IMR-90 (cell line): ENCODE measurements at regions not wholly inside any gene's neighbourhood (a gene's known extent, or its start where the extent isn't known, plus 50 kb on each side); places are given as distances from the start of the nearest gene placed in this dataset.

ENCODE experiments used
- ATAC-seq: fragments of 200-7000 bp; cut with Tn5 transposase; 2 replicates; pipeline ENCODE4 v1.9.1; 2020; ENCODE audit warnings: low read depth, mild to moderate bottlenecking, moderate library complexity
- BruUV-seq: library from RNA; stranded (reverse); fragments of 400-500 nt; replicated peaks from 2 replicates; lab custom pipeline; 2021; lab: Mats Ljungman, UMichigan
- CTCF ChIA-PET: fragments of 300-600 bp; formaldehyde crosslinking; extraction: SDS; loops from one replicate; lab custom pipeline; 2021; ENCODE audit warnings: antibody characterized with exemption; lab: Yijun Ruan, JAX
- POLR2A ChIA-PET: fragments of 300-600 bp; sonication (Branson Sonifier 250); formaldehyde crosslinking; loops from one replicate; lab custom pipeline; 2022; ENCODE audit warnings: antibody characterized with exemption; ENCODE audit not compliant: unreplicated experiment; lab: Charles Lee
- DNase-seq: peaks from one replicate; pipeline ENCODE4 v3.0.0; 2013
- H2AFZ ChIP-seq: replicated peaks from 2 replicates; pipeline ENCODE3; 2013; ENCODE audit warnings: low read length, mild to moderate bottlenecking; ENCODE audit not compliant: poor library complexity
- H2AK5ac ChIP-seq: 2 replicates; pipeline ENCODE4 v1.6.1; 2013; ENCODE audit warnings: low read depth, low read length, inconsistent platforms
- H2AK9ac ChIP-seq: replicated peaks from 2 replicates; pipeline ENCODE3; 2013; ENCODE audit warnings: mild to moderate bottlenecking, low read depth, low read length, moderate library complexity; ENCODE audit not compliant: poor library complexity
- H2BK120ac ChIP-seq: 2 replicates; pipeline ENCODE4 v1.6.1; 2013; ENCODE audit warnings: low read depth, low read length, inconsistent platforms
- H2BK15ac ChIP-seq: 3 replicates; pipeline ENCODE4 v1.6.1; 2013; ENCODE audit warnings: low read depth, low read length, inconsistent platforms
- H2BK20ac ChIP-seq: 2 replicates; pipeline ENCODE4 v1.6.1; 2013; ENCODE audit warnings: low read depth, mild to moderate bottlenecking, inconsistent platforms, low read length, moderate library complexity
- H2BK5ac ChIP-seq: 2 replicates; pipeline ENCODE4 v1.6.1; 2013; ENCODE audit warnings: mild to moderate bottlenecking, low read depth, low read length, inconsistent platforms; ENCODE audit not compliant: poor library complexity, severe bottlenecking
- H3K14ac ChIP-seq: replicated peaks from 2 replicates; pipeline ENCODE4 v1.6.1; 2013; ENCODE audit warnings: low read depth, low read length, inconsistent platforms
- H3K18ac ChIP-seq: 2 replicates; pipeline ENCODE4 v1.6.1; 2013; ENCODE audit warnings: low read depth, low read length, control low read depth
- H3K23ac ChIP-seq: 2 replicates; pipeline ENCODE4 v1.6.1; 2013; ENCODE audit warnings: low read depth, low read length, inconsistent platforms
- H3K27ac ChIP-seq: 2 replicates; pipeline ENCODE4 v1.5.1; 2013; ENCODE audit warnings: mild to moderate bottlenecking, control low read depth, low read length; ENCODE audit not compliant: insufficient read depth
- H3K27me3 ChIP-seq: 2 replicates; pipeline ENCODE4 v1.6.1; 2013; ENCODE audit warnings: low read length; ENCODE audit not compliant: control insufficient read depth, insufficient read depth
- H3K36me3 ChIP-seq: 2 replicates; pipeline ENCODE4 v1.6.1; 2013; ENCODE audit warnings: low read length, mixed read lengths; ENCODE audit not compliant: control insufficient read depth, insufficient read depth
- H3K4ac ChIP-seq: 2 replicates; pipeline ENCODE4 v1.6.1; 2013; ENCODE audit warnings: low read depth, low read length, inconsistent platforms
- H3K4me1 ChIP-seq: 2 replicates; pipeline ENCODE4 v1.6.1; 2013; ENCODE audit warnings: low read length, mixed read lengths; ENCODE audit not compliant: control insufficient read depth, insufficient read depth
- H3K4me2 ChIP-seq: 2 replicates; pipeline ENCODE4 v1.6.1; 2013; ENCODE audit warnings: low read depth, mild to moderate bottlenecking, control low read depth, low read length, moderate library complexity
- H3K4me3 ChIP-seq: 2 replicates; pipeline ENCODE4 v1.5.1; 2013; ENCODE audit warnings: low read depth, mild to moderate bottlenecking, control low read depth, low read length, moderate library complexity; ENCODE audit not compliant: insufficient read depth
- H3K56ac ChIP-seq: 2 replicates; pipeline ENCODE4 v1.6.1; 2013; ENCODE audit warnings: low read length, inconsistent platforms; ENCODE audit not compliant: insufficient read depth; ENCODE audit errors: extremely low read depth
- H3K79me1 ChIP-seq, 2 experiments: 2 replicates each; pipeline ENCODE4 v1.6.1; 2013; ENCODE audit warnings: low read length in 2 of 2, inconsistent platforms in 1 of 2, low read depth in 1 of 2
- H3K9ac ChIP-seq: 2 replicates; pipeline ENCODE4 v1.6.1; 2013; ENCODE audit warnings: low read depth, low read length, control low read depth
- H3K9me1 ChIP-seq: 2 replicates; pipeline ENCODE4 v1.6.1; 2013; ENCODE audit warnings: low read length, inconsistent platforms; ENCODE audit not compliant: insufficient read depth
- H3K9me3 ChIP-seq: 2 replicates; pipeline ENCODE4 v1.6.1; 2013; ENCODE audit warnings: low read length; ENCODE audit not compliant: control insufficient read depth, insufficient read depth
- H4K20me1 ChIP-seq: 2 replicates; pipeline ENCODE4 v1.6.1; 2013; ENCODE audit warnings: low read length, inconsistent platforms; ENCODE audit not compliant: insufficient read depth
- H4K5ac ChIP-seq: 2 replicates; pipeline ENCODE4 v1.6.1; 2013; ENCODE audit warnings: mild to moderate bottlenecking, low read depth, low read length, control low read depth
- H4K8ac ChIP-seq, 2 experiments: 2 replicates each; pipeline ENCODE4 v1.6.1; 2013; ENCODE audit warnings: low read depth in 2 of 2, low read length in 2 of 2, control low read depth in 1 of 2, inconsistent platforms in 1 of 2
- H4K91ac ChIP-seq: 2 replicates; pipeline ENCODE4 v1.6.1; 2013; ENCODE audit warnings: low read depth, low read length, inconsistent platforms; ENCODE audit not compliant: insufficient read depth
- BHLHE40 ChIP-seq: fragments of 150-350 bp; IDR thresholded peaks from 2 replicates; pipeline ENCODE4 v1.6.1; 2016; ENCODE audit warnings: mild to moderate bottlenecking, low read depth, low read length
- FOS ChIP-seq: fragments of 150-350 bp; IDR thresholded peaks from 2 replicates; pipeline ENCODE4 v1.6.1; 2016; ENCODE audit warnings: low read depth, low read length
- WGBS, 2 experiments: methylation state at CpG; one replicate each; pipeline versions ENCODE4 v1.1.5 to v1.1.7; 2013; ENCODE audit warnings: missing lambda C conversion rate in 2 of 2; ENCODE audit not compliant: insufficient read length in 1 of 2; ENCODE audit errors: extremely low coverage in 2 of 2; 5-methylcytosine and 5-hydroxymethylcytosine counted together
- dilution Hi-C: fragments of 300-500 bp; cut with HindIII; formaldehyde crosslinking; loops from one replicate; pipeline ENCODE4 v1.14.3; 2018; ENCODE audit warnings: low sequenced_read_pairs; ENCODE audit not compliant: unreplicated experiment
- in situ Hi-C: fragments of 300-500 bp; cut with MboI; formaldehyde crosslinking; loops from 3 replicates; pipeline ENCODE4 v1.14.3; 2019; ENCODE audit warnings: low sequenced_read_pairs, inconsistent platforms, mixed read lengths
- intact Hi-C: fragments of 100-400 bp; cut with micrococcal nuclease; formaldehyde crosslinking; loops from 2 replicates; pipeline ENCODE4 v1.10.0; 2022

- no peak overlapping the region for H3K18ac ChIP-seq
- intact Hi-C loops (no loop called here), dilution Hi-C loops (no loop called here), in situ Hi-C loops (no loop called here)
- H4K20me1 ChIP-seq: no peaks in the 10 kb centered on the region
- H2AFZ ChIP-seq: no peak overlapping the region
- H2BK5ac ChIP-seq: no peak overlapping the region
- H3K4me1 ChIP-seq: no peaks in the 10 kb centered on the region
- no TSS peak for BruUV-seq
- H3K36me3 ChIP-seq: no peaks in the 10 kb centered on the region
- H3K14ac ChIP-seq: no peak overlapping the region
- H4K91ac ChIP-seq: no peak overlapping the region
- ATAC-seq (no peak), DNase-seq (no peak)
- no peak overlapping the region for H3K4me3 ChIP-seq
- no peak overlapping the region for H2BK20ac ChIP-seq
- H3K9me3 ChIP-seq: no peaks in the 10 kb centered on the region
- no peaks in the 10 kb centered on the region for H3K9me1 ChIP-seq
- H3K79me1 ChIP-seq: no peaks in the 10 kb centered on the region
- no CpG with 5 or more reads among the region's 2 CpGs for WGBS, 2 experiments
- H2BK15ac ChIP-seq: no peak overlapping the region
- H3K23ac ChIP-seq: no peak overlapping the region
- no peak overlapping the region for H3K4ac ChIP-seq
- no peak overlapping the region for H4K8ac ChIP-seq
- H3K4me2 ChIP-seq: no peak overlapping the region
- H3K27me3 ChIP-seq: no peaks in the 10 kb centered on the region
- ChIA-PET CTCF (no interaction called here), POLR2A (no interaction called here)
- H2AK5ac ChIP-seq: no peak overlapping the region
- no peak overlapping the region for H2AK9ac ChIP-seq
- H3K27ac ChIP-seq: no peak overlapping the region
- no peak overlapping the region for H4K5ac ChIP-seq
- TF ChIP-seq FOS (no peak), BHLHE40 (no peak)
- no peak overlapping the region for H3K56ac ChIP-seq
- no peak overlapping the region for H3K9ac ChIP-seq
- H2BK120ac ChIP-seq: no peak overlapping the region
These were observed 488.0 kb upstream of the CYLC2 start for GRCh38 chr9:102507044-102507687.
